Hypothalamus (tissue), 51 donors: ENCODE measurements at regions not wholly inside any gene's neighbourhood (a gene's known extent, or its start where the extent isn't known, plus 50 kb on each side); places are given as distances from the start of the nearest gene placed in this dataset.
A peak's percentile ranks its signal among the peaks of the same experiment; 100 is the strongest.

ENCODE experiments used
- DNase-seq, 51 donors: peaks; one replicate each; lab custom pipeline; 2025; lab: John Stamatoyannopoulos, UW

GRCh38 chr13:26155568-26155967 is 66.5 kb downstream of the RNF6 start:
- no peak for DNase-seq

GRCh38 chr13:26133851-26134250 is 82.0 kb upstream of the SHISA2 start:
- no peak for DNase-seq

- no peak for DNase-seq
Observed at GRCh38 chr13:26133286-26133685, 81.5 kb upstream of the SHISA2 start.

GRCh38 chr13:26132756-26133155 is 80.9 kb upstream of the SHISA2 start:
- DNase-seq, result peak in 3 of 51 donors; percentile 1 to 3 (median 1)

GRCh38 chr13:26128676-26129075 is 76.9 kb upstream of the SHISA2 start:
- no peak for DNase-seq

GRCh38 chr13:26117620-26118019 is 65.8 kb upstream of the SHISA2 start:
- no peak for DNase-seq

- no peak for DNase-seq
Observed at GRCh38 chr13:26112843-26113242, 61.0 kb upstream of the SHISA2 start.

GRCh38 chr13:26111797-26112196 is 60.0 kb upstream of the SHISA2 start:
- DNase-seq, result no peak
